ENCODE measurements at regions not wholly inside any gene's neighbourhood (a gene's known extent, or its start where the extent isn't known, plus 50 kb on each side); places are given as distances from the start of the nearest gene placed in this dataset.

- DNase-seq (ENCODE audit: low read depth in 2 of 2) = no peak
These were observed 181.2 kb upstream of the SNX7 start for GRCh38 chr1:98480271-98480670.

GRCh38 chr1:98478121-98478520 lies 183.4 kb upstream of the SNX7 start:
- no peak for DNase-seq (ENCODE audit: low read depth in 2 of 2)

- DNase-seq (ENCODE audit: low read depth in 2 of 2) = no peak
These were observed 188.6 kb upstream of the SNX7 start for GRCh38 chr1:98472878-98473277.

- no peak for DNase-seq (ENCODE audit: low read depth in 2 of 2)
These were observed 189.9 kb upstream of the SNX7 start for GRCh38 chr1:98471633-98472032.

- DNase-seq (ENCODE audit: low read depth in 2 of 2) = peak; percentile 82 to 83
These were observed 193.3 kb upstream of the SNX7 start for GRCh38 chr1:98468111-98468717.

- DNase-seq (ENCODE audit: low read depth in 2 of 2) = no peak
These were observed 193.9 kb upstream of the SNX7 start for GRCh38 chr1:98467586-98467985.

- DNase-seq (ENCODE audit: low read depth in 2 of 2) = no peak
These were observed 194.4 kb upstream of the SNX7 start for GRCh38 chr1:98467122-98467521.

GRCh38 chr1:98461873-98462385 lies 199.6 kb upstream of the SNX7 start:
- no peak for DNase-seq (ENCODE audit: low read depth in 2 of 2)

- no peak for DNase-seq (ENCODE audit: low read depth in 2 of 2)
These were observed 201.4 kb upstream of the SNX7 start for GRCh38 chr1:98460136-98460535.

GRCh38 chr1:98459486-98459870 lies 202.0 kb upstream of the SNX7 start:
- no peak for DNase-seq (ENCODE audit: low read depth in 2 of 2)

- DNase-seq (ENCODE audit: low read depth in 2 of 2) = no peak
These were observed 202.7 kb upstream of the SNX7 start for GRCh38 chr1:98458511-98459485.

- no peak for DNase-seq (ENCODE audit: low read depth in 2 of 2)
These were observed 204.3 kb upstream of the SNX7 start for GRCh38 chr1:98457248-98457647.

- peak in 1 of 2 donors; percentile 55 for DNase-seq (ENCODE audit: low read depth in 2 of 2)
These were observed 206.9 kb upstream of the SNX7 start for GRCh38 chr1:98454666-98455065.

- DNase-seq (ENCODE audit: low read depth in 2 of 2) = no peak
These were observed 208.5 kb upstream of the SNX7 start for GRCh38 chr1:98453066-98453465.

GRCh38 chr1:98452162-98452561 lies 209.4 kb upstream of the SNX7 start:
- DNase-seq (ENCODE audit: low read depth in 2 of 2) = peak in 1 of 2 donors; percentile 63

GRCh38 chr1:98441281-98441680 lies 220.2 kb upstream of the SNX7 start:
- no peak for DNase-seq (ENCODE audit: low read depth in 2 of 2)

GRCh38 chr1:98439471-98439870 lies 222.1 kb upstream of the SNX7 start:
- DNase-seq (ENCODE audit: low read depth in 2 of 2) = no peak

- no peak for DNase-seq (ENCODE audit: low read depth in 2 of 2)
These were observed 224.0 kb upstream of the SNX7 start for GRCh38 chr1:98437540-98437939.

- no peak for DNase-seq (ENCODE audit: low read depth in 2 of 2)
These were observed 224.5 kb upstream of the SNX7 start for GRCh38 chr1:98437011-98437410.

- DNase-seq (ENCODE audit: low read depth in 2 of 2) = no peak
These were observed 231.5 kb upstream of the SNX7 start for GRCh38 chr1:98429965-98430443.

GRCh38 chr1:98428864-98429263 lies 232.7 kb upstream of the SNX7 start:
- no peak for DNase-seq (ENCODE audit: low read depth in 2 of 2)

GRCh38 chr1:98427664-98428063 lies 233.9 kb upstream of the SNX7 start:
- no peak for DNase-seq (ENCODE audit: low read depth in 2 of 2)

- DNase-seq (ENCODE audit: low read depth in 2 of 2) = no peak
These were observed 235.4 kb upstream of the SNX7 start for GRCh38 chr1:98426092-98426491.
